Nephron (organoid): ENCODE measurements at regions not wholly inside any gene's neighbourhood (a gene's known extent, or its start where the extent isn't known, plus 50 kb on each side); places are given as distances from the start of the nearest gene placed in this dataset.

Experiments used
- H3K27ac Mint-ChIP-seq, 3 experiments: 2 replicates each; pipeline ENCODE4 v1.8.0; 2020; ENCODE audit warnings: mixed read lengths in 3 of 3, mild to moderate bottlenecking in 2 of 3, moderate library complexity in 1 of 3
- H3K27me3 Mint-ChIP-seq: 2 replicates; pipeline ENCODE4 v1.8.0; 2021; ENCODE audit warnings: low read depth, mild to moderate bottlenecking, moderate library complexity, mixed read lengths
- H3K36me3 Mint-ChIP-seq: 2 replicates; pipeline ENCODE4 v1.8.0; 2020; ENCODE audit warnings: low read depth, mixed read lengths
- H3K4me1 Mint-ChIP-seq: 2 replicates; pipeline ENCODE4 v1.8.0; 2020; ENCODE audit warnings: mixed read lengths
- H3K4me3 Mint-ChIP-seq, 3 experiments: 2 replicates each; pipeline ENCODE4 v1.8.0; 2020; ENCODE audit warnings: mild to moderate bottlenecking in 3 of 3, mixed read lengths in 3 of 3, moderate library complexity in 2 of 3
- H3K9me3 Mint-ChIP-seq: 2 replicates; pipeline ENCODE4 v1.8.0; 2020; ENCODE audit warnings: mixed read lengths
- TF ChIP-seq, protein P1 (sequence below), 3 experiments: fragments of 200-600 bp; sonication (generic); IDR thresholded peaks; one replicate each; pipeline ENCODE4 v1.5.0; 2021; ENCODE audit warnings: antibody characterized with exemption in 3 of 3; ENCODE audit not compliant: unreplicated experiment in 3 of 3

DNA sequence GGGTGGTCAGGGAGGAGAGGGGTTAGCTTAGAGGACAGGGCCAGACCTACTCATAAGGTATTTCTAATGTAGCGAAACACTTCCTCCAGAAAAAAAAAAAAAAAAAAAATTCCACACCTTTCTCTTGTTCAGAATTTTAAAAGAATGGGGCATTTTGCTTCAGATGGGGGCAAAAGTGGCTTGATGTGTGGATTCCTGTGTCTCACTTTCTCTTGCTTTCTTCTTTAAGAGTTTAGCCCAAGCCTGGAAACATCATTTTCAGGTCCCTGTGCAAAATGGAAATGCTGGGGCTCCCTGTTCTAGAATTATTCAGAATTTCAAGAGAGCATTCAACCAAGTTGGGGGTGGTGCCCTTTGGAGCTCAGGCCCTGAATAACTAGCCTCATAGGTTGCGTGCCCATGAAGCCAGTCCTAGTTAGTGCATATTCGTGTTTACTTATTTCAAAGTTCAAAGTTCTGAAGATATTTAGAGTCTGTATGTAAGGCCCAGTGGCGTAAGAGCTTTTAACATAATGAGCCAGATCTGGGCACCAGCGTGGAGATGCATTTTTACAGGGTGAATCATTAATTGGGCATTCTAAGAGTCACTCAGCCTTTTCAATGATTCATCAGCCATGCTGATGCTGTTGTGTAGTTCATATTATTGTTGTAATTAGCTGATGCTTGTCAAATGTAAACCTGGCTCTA is 104.5 kb downstream of the RPLP1 start:
- peak overlapping the region in 1 of 3 experiments; percentile 2 for H3K4me3 Mint-ChIP-seq
- H3K36me3 Mint-ChIP-seq = no peaks in the 10 kb centered on the region
- peaks cover 7% of the 10 kb centered on the region for H3K27me3 Mint-ChIP-seq
- H3K4me1 Mint-ChIP-seq = peaks cover 50% of the 10 kb centered on the region
- H3K9me3 Mint-ChIP-seq = no peaks in the 10 kb centered on the region
- TF ChIP-seq, protein P1, sequence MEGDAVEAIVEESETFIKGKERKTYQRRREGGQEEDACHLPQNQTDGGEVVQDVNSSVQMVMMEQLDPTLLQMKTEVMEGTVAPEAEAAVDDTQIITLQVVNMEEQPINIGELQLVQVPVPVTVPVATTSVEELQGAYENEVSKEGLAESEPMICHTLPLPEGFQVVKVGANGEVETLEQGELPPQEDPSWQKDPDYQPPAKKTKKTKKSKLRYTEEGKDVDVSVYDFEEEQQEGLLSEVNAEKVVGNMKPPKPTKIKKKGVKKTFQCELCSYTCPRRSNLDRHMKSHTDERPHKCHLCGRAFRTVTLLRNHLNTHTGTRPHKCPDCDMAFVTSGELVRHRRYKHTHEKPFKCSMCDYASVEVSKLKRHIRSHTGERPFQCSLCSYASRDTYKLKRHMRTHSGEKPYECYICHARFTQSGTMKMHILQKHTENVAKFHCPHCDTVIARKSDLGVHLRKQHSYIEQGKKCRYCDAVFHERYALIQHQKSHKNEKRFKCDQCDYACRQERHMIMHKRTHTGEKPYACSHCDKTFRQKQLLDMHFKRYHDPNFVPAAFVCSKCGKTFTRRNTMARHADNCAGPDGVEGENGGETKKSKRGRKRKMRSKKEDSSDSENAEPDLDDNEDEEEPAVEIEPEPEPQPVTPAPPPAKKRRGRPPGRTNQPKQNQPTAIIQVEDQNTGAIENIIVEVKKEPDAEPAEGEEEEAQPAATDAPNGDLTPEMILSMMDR (IDR thresholded peaks at IDR 0.05; ENCODE audit: unreplicated experiment in 3 of 3) = no peak
- H3K27ac Mint-ChIP-seq = peak overlapping the region; percentile 84 to 95 (median 88)

GRCh38 chr15:69557707-69558409 is 105.2 kb downstream of the RPLP1 start:
- no peak overlapping the region for H3K4me3 Mint-ChIP-seq
- peaks cover 3% of the 10 kb centered on the region for H3K27me3 Mint-ChIP-seq
- TF ChIP-seq, protein P1 (IDR thresholded peaks at IDR 0.05; ENCODE audit: unreplicated experiment in 3 of 3) = no peak
- H3K9me3 Mint-ChIP-seq = no peaks in the 10 kb centered on the region
- H3K27ac Mint-ChIP-seq = peak overlapping the region; percentile 84 to 95 (median 88)
- H3K36me3 Mint-ChIP-seq = no peaks in the 10 kb centered on the region
- peaks cover 51% of the 10 kb centered on the region for H3K4me1 Mint-ChIP-seq

DNA sequence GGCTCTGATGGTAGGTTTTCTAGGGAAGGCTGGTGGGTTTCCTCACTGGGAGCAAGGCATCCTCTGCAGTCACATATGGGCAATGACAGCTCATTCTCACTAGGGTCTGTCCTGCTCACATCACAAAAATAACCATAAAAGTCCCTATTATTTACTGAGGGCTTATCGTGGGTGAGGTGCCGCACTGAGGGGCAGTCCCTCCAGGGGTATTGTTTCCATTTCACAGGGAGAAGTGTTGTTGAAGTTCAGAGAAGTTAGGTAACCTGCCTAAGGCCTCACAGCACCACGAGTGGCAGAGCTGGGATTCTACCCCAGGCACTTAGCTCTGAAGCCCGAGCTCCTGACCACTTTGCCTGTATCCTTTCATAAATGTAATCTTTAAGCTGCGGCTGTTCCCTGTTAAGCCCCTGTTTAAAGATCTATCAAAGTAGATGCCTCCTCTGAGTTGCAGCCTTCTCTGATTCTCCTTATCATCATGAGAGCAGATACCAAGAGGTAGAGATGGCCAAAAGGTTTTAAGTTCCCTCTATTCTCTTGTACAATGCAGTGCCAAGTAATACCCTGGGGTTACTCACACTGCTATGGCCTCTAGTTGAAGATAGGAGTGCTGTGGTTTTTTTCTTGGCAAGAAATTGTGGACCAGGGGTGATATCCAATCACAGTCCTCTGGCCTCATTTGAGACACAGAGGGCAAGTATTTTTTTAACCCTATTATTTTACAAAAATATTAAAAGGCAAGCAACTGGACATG is 107.0 kb downstream of the RPLP1 start:
- H3K4me1 Mint-ChIP-seq = peaks cover 51% of the 10 kb centered on the region
- H3K27ac Mint-ChIP-seq = peak overlapping the region in 1 of 3 experiments; percentile 95
- no peaks in the 10 kb centered on the region for H3K36me3 Mint-ChIP-seq
- H3K27me3 Mint-ChIP-seq = peaks cover 8% of the 10 kb centered on the region
- no peak overlapping the region for H3K4me3 Mint-ChIP-seq
- no peaks in the 10 kb centered on the region for H3K9me3 Mint-ChIP-seq
- TF ChIP-seq, protein P1 (IDR thresholded peaks at IDR 0.05; ENCODE audit: unreplicated experiment in 3 of 3) = no peak

- Mint-ChIP-seq H3K4me1 (peaks cover 51% of the 10 kb centered on the region), H3K9me3 (no peaks in the 10 kb centered on the region), H3K4me3 (peak overlapping the region in 1 of 3 experiments; percentile 18), H3K27me3 (peaks cover 14% of the 10 kb centered on the region), H3K36me3 (no peaks in the 10 kb centered on the region), H3K27ac (peak overlapping the region; percentile 51 to 77 (median 65))
- TF ChIP-seq, protein P1 (IDR thresholded peaks at IDR 0.05; ENCODE audit: unreplicated experiment in 3 of 3) = no peak
Observed at GRCh38 chr15:69561071-69561784, 108.6 kb downstream of the RPLP1 start.

DNA sequence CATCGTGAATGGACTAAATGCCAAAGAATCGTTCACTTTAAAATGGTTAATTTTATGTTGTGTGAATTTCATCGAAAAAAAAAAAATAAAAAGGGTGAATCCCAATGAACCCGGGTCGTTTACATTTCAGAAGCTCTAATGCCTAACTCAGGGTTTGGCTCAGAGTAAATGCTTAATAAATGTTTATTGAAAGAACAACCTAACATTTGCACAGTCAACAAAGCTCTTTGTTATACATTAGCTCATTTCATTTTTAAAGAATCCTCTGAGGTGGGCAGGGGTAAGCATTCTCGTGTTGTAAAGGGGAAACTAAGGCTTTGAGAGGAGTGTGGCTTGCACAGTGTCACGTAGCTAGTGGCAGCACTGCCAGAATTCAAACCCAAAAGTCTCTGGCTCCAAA is 109.5 kb downstream of the RPLP1 start:
- Mint-ChIP-seq H3K4me1 (peaks cover 45% of the 10 kb centered on the region), H3K27ac (peak overlapping the region; percentile 51 to 77 (median 65)), H3K36me3 (no peaks in the 10 kb centered on the region), H3K4me3 (no peak overlapping the region), H3K27me3 (peaks cover 14% of the 10 kb centered on the region), H3K9me3 (no peaks in the 10 kb centered on the region)
- TF ChIP-seq, protein P1 (IDR thresholded peaks at IDR 0.05; ENCODE audit: unreplicated experiment in 3 of 3) = no peak
